Subcutaneous adipose tissue (tissue), 1 donor: ENCODE measurements at regions not wholly inside any gene's neighbourhood (a gene's known extent, or its start where the extent isn't known, plus 50 kb on each side); places are given as distances from the start of the nearest gene placed in this dataset.

ENCODE experiments used
- CTCF ChIP-seq: fragments of 450-650 bp; IDR thresholded peaks from one replicate; pipeline ENCODE4 v1.5.1; 2016; ENCODE audit warnings: low read depth, mild to moderate bottlenecking, control low read depth, antibody characterized with exemption, moderate library complexity

- no peak for TF ChIP-seq CTCF
These were observed 132.9 kb upstream of the PRICKLE2 start for GRCh38 chr3:64358176-64358575.

DNA sequence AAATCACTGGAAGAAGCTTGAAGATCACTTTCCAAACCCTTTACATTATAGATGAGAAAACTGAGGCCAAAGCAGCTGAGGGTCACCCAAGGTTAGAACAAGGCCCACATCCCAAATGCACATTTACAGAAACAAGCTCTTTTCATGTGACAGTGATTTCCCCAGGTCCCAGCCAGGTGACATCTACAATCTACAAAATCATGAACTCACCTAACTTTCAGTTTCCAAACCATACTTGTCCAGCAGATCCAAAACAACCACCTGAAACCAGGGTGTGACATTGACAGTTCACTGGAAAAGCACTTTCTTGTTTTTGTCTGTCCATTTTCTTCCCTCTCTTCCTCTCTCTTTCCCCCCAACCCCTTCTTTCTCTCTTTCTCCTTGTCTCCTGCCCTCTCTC is 132.2 kb upstream of the PRICKLE2 start:
- no peak for TF ChIP-seq CTCF

GRCh38 chr3:64355401-64355807 is 130.1 kb upstream of the PRICKLE2 start:
- peak; percentile 20 for TF ChIP-seq CTCF

- TF ChIP-seq CTCF, result no peak
These were observed 129.7 kb upstream of the PRICKLE2 start for GRCh38 chr3:64354956-64355355.

- TF ChIP-seq CTCF, result no peak
These were observed 129.0 kb upstream of the PRICKLE2 start for GRCh38 chr3:64354221-64354620.

DNA sequence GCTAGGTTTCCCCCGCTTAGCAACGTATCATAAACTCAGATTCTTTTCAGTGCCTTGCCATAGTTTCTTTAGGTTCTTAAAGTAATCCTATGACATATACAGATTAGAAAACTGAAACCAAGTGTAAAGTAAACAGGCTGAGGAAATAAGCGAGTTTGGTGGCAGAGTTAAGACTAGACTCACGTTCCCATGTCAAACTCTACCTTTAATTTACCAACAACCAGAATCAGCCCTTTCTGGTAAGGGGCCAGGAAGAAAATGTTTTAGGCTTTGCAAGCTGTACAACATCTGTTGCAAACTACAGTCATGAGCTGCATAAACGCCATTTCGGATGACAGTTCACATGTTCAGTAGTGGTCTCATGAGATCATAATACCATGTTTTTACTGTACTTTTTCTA is 128.0 kb upstream of the PRICKLE2 start:
- no peak for TF ChIP-seq CTCF

DNA sequence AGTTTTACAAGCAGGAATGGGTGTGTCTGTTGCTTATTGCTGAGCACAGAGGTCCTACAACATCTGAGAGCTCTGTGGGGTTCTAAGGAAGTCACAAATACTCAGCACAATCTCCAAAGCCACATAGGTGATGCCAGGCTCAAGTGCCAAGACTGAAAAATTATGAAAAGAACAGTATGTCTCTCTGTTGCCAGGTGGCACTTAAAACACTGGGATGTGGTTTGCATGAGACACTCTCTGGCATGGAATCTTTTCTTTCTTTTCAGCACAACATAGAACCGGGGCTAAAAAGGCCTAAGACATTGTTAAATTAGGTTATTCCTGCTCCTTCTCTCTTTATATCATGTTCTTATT is 127.3 kb upstream of the PRICKLE2 start:
- no peak for TF ChIP-seq CTCF
